Effector memory CD4-positive, alpha-beta T cell (primary cell): ENCODE measurements at regions not wholly inside any gene's neighbourhood (a gene's known extent, or its start where the extent isn't known, plus 50 kb on each side); places are given as distances from the start of the nearest gene placed in this dataset.

Source experiments
- DNase-seq, 3 donors: peaks; one replicate each; pipeline ENCODE4 v3.0.0-alpha.2; 2020
- H3K27ac ChIP-seq: 2 replicates; pipeline ENCODE4 v1.7.0; 2013; ENCODE audit warnings: mild to moderate bottlenecking, low read length, moderate library complexity; ENCODE audit not compliant: insufficient read depth, poor library complexity, severe bottlenecking
- H3K27me3 ChIP-seq: replicated peaks from 2 replicates; pipeline ENCODE4 v1.7.0; 2013; ENCODE audit warnings: mild to moderate bottlenecking, low read length; ENCODE audit not compliant: insufficient read depth, control insufficient read depth, poor library complexity, severe bottlenecking
- H3K36me3 ChIP-seq: 2 replicates; pipeline ENCODE4 v1.7.0; 2013; ENCODE audit warnings: mild to moderate bottlenecking, low read length, moderate library complexity; ENCODE audit not compliant: control insufficient read depth, insufficient read depth
- H3K4me1 ChIP-seq: 2 replicates; pipeline ENCODE4 v1.7.0; 2013; ENCODE audit warnings: low read length, mild to moderate bottlenecking; ENCODE audit not compliant: control insufficient read depth, insufficient read depth, poor library complexity, severe bottlenecking
- H3K4me3 ChIP-seq: 2 replicates; pipeline ENCODE4 v1.7.0; 2013; ENCODE audit warnings: low read length, low read depth, mild to moderate bottlenecking; ENCODE audit not compliant: insufficient read depth, poor library complexity, severe bottlenecking
- H3K9me3 ChIP-seq: 2 replicates; pipeline ENCODE4 v1.7.0; 2013; ENCODE audit warnings: mild to moderate bottlenecking, low read length, moderate library complexity; ENCODE audit not compliant: control insufficient read depth

DNA sequence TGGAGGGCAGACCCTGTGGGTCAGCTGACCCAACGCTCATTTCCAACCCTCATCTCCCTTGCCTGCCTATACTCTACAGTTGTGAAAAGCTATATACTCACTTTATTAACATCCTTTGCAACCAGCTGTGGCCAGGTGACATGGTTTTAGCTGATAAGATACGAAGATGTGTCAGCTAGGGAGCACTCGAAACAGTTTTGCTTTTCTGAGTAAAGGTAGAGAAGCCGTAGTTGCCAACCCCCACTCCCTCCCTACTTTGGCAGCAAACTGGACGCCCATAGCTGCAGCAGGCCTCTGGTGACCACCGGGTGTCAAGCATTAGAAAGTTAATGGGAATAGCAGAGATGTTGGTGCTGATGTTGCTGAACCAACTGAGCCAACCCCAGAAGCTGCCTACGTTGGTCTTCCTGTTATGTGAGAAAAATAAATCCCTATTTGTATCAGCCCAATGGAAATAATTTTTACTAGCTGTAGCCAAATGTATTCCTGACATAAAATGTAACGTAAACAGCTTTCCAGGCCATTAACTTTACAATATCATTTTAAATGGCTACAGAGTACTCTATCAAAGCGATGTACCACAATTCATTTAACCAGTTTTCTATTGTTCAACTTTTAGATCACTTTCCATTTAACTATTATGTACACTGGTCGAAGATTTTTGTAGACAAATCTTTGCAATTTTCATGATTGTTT is 98.5 kb upstream of the TMCC3 start:
- Histone ChIP-seq H3K27me3 (no peaks in the 10 kb centered on the region), H3K4me3 (no peak overlapping the region), H3K9me3 (no peaks in the 10 kb centered on the region), H3K4me1 (no peaks in the 10 kb centered on the region), H3K27ac (no peak overlapping the region), H3K36me3 (no peaks in the 10 kb centered on the region)
- no peak for DNase-seq

GRCh38 chr12:94745562-94745961 is 95.2 kb upstream of the TMCC3 start:
- no peaks in the 10 kb centered on the region for H3K4me1 ChIP-seq
- H3K27ac ChIP-seq = no peak overlapping the region
- no peak for DNase-seq
- no peak overlapping the region for H3K4me3 ChIP-seq
- no peaks in the 10 kb centered on the region for H3K9me3 ChIP-seq
- H3K27me3 ChIP-seq = no peaks in the 10 kb centered on the region
- no peaks in the 10 kb centered on the region for H3K36me3 ChIP-seq

DNA sequence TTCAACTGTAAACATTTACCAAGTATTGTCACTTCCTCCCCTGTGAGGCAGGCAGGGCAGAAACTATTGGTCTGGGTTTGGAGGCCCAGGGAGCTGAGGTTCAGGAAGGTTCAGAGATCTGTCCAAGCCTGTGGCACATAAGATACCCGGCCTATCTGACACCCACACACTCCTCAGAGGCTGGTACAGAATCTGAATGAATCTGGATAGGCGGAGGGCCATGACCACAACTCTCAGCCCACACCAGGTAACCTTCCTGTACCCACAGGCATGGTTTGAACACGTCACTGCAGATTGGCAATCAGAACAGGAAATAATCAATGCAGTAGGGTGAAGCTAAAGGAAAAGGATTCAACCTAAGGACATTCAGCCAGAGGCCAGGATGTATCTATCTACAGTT is 92.8 kb upstream of the TMCC3 start:
- H3K4me3 ChIP-seq = no peak overlapping the region
- H3K27ac ChIP-seq = no peak overlapping the region
- no peaks in the 10 kb centered on the region for H3K9me3 ChIP-seq
- no peak for DNase-seq
- no peaks in the 10 kb centered on the region for H3K36me3 ChIP-seq
- H3K4me1 ChIP-seq = no peaks in the 10 kb centered on the region
- H3K27me3 ChIP-seq = no peaks in the 10 kb centered on the region

DNA sequence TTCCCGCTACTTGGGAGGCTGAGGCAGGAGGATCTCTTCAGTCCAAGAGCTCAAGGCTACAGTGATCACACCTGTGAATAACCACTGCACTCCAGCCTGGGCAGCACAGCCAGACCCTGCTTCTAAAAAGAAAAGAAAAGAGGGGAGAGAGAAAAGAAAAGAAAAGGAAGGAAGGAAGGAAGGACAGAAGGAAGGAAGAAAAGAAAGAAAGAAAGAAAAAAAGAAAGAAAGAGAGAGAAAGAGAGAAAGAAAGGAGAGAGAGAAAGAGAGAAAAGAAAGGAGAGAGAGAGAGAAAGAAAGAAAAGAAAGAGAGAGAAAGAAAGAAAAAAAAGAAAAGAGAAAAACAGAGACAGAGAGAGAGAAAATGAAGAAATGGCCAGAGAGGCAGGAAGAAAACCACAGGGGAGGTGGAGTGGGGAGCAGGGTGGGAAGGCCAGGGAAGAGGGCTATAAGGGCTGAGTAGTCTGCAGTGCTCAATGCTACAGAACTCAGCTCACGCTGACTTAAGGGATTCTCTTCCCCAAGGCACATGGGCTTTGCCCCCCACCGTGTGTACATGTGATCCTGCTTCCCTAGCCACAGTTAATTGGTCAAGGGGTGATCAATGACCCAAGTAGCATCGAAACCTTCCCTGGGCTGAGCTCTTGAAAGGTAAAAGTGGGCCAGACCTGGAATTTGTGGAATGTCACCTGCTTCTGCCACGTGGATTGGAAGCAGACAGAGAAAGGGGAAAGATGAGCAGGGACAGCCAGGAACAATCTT is 90.4 kb upstream of the TMCC3 start:
- H3K4me3 ChIP-seq = no peak overlapping the region
- no peaks in the 10 kb centered on the region for H3K27me3 ChIP-seq
- DNase-seq = no peak
- no peaks in the 10 kb centered on the region for H3K36me3 ChIP-seq
- H3K9me3 ChIP-seq = no peaks in the 10 kb centered on the region
- H3K4me1 ChIP-seq = no peaks in the 10 kb centered on the region
- H3K27ac ChIP-seq = no peak overlapping the region

GRCh38 chr12:94736820-94737219 is 86.5 kb upstream of the TMCC3 start:
- Histone ChIP-seq H3K27ac (no peak overlapping the region), H3K4me1 (no peaks in the 10 kb centered on the region), H3K9me3 (no peaks in the 10 kb centered on the region), H3K4me3 (no peak overlapping the region), H3K36me3 (no peaks in the 10 kb centered on the region), H3K27me3 (no peaks in the 10 kb centered on the region)
- no peak for DNase-seq

- Histone ChIP-seq H3K36me3 (no peaks in the 10 kb centered on the region), H3K27ac (no peak overlapping the region), H3K4me3 (no peak overlapping the region), H3K27me3 (no peaks in the 10 kb centered on the region), H3K9me3 (no peaks in the 10 kb centered on the region), H3K4me1 (no peaks in the 10 kb centered on the region)
- DNase-seq = no peak
Measured at GRCh38 chr12:94736004-94736403, 85.6 kb upstream of the TMCC3 start.

- no peak overlapping the region for H3K27ac ChIP-seq
- no peak overlapping the region for H3K4me3 ChIP-seq
- no peak for DNase-seq
- no peaks in the 10 kb centered on the region for H3K9me3 ChIP-seq
- H3K36me3 ChIP-seq = no peaks in the 10 kb centered on the region
- H3K4me1 ChIP-seq = no peaks in the 10 kb centered on the region
- H3K27me3 ChIP-seq = no peaks in the 10 kb centered on the region
Measured at GRCh38 chr12:94733727-94734126, 83.4 kb upstream of the TMCC3 start.

GRCh38 chr12:94732367-94732990 is 82.1 kb upstream of the TMCC3 start:
- H3K27ac ChIP-seq = no peak overlapping the region
- DNase-seq = no peak
- no peaks in the 10 kb centered on the region for H3K4me1 ChIP-seq
- no peak overlapping the region for H3K4me3 ChIP-seq
- no peaks in the 10 kb centered on the region for H3K36me3 ChIP-seq
- H3K27me3 ChIP-seq = no peaks in the 10 kb centered on the region
- H3K9me3 ChIP-seq = no peaks in the 10 kb centered on the region

- H3K27ac ChIP-seq = no peak overlapping the region
- no peak for DNase-seq
- H3K4me1 ChIP-seq = no peaks in the 10 kb centered on the region
- H3K36me3 ChIP-seq = no peaks in the 10 kb centered on the region
- H3K4me3 ChIP-seq = no peak overlapping the region
- H3K9me3 ChIP-seq = no peaks in the 10 kb centered on the region
- H3K27me3 ChIP-seq = no peaks in the 10 kb centered on the region
Measured at GRCh38 chr12:94731733-94732360, 81.5 kb upstream of the TMCC3 start.

- H3K9me3 ChIP-seq = no peaks in the 10 kb centered on the region
- no peaks in the 10 kb centered on the region for H3K4me1 ChIP-seq
- H3K36me3 ChIP-seq = no peaks in the 10 kb centered on the region
- DNase-seq = no peak
- H3K27me3 ChIP-seq = no peaks in the 10 kb centered on the region
- no peak overlapping the region for H3K4me3 ChIP-seq
- no peak overlapping the region for H3K27ac ChIP-seq
Measured at GRCh38 chr12:94730847-94731246, 80.5 kb upstream of the TMCC3 start.
